ENCODE measurements at regions not wholly inside any gene's neighbourhood (a gene's known extent, or its start where the extent isn't known, plus 50 kb on each side); places are given as distances from the start of the nearest gene placed in this dataset.

DNA sequence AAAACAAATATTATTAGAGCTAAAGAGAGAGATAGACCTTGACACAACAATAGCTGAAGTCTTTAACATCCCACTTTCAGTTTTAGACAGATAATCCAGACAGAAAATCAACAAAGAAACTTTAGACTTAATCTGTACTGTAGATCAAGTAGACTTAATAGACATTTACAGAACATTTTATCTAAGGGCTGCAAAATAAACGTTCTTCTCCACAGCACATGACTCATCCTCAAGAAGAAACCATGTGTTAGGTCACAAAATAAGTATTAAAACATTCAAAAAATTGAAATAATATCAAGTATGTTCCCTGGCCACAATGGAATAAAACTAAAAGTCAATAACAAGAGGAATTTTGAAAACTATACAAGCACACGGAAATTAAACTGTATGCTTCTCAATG, 1510.3 kb upstream of the PCDH10 start:
- TF ChIP-seq CTCF (IDR thresholded peaks at IDR 0.05) (no peak), POLR2A (IDR thresholded peaks at IDR 0.05) (no peak)

Measured in testis (tissue), 2 donors.